Gastroesophageal sphincter (tissue), 4 donors: ENCODE measurements at regions not wholly inside any gene's neighbourhood (a gene's known extent, or its start where the extent isn't known, plus 50 kb on each side); places are given as distances from the start of the nearest gene placed in this dataset.

Experiments
- ATAC-seq: fragments of 150-250 bp; one replicate; pipeline ENCODE4 v1.9.1; 2016; ENCODE audit warnings: mild to moderate bottlenecking, moderate library complexity
- H3K27ac ChIP-seq, 4 donors: fragments of 200-600 bp; sonication (generic) in 3 of 4; 1 replicate in 3 of 4; 2 replicates in 1 of 4; pipeline ENCODE4 v1.5.1; 2016 to 2019
- H3K27me3 ChIP-seq: fragments of 200-600 bp; sonication (generic); one replicate; pipeline ENCODE4 v1.5.1; 2019
- H3K36me3 ChIP-seq, 2 donors: fragments of 200-600 bp; sonication (generic); one replicate each; pipeline ENCODE4 v1.5.1; 2019; ENCODE audit warnings: control low read depth in 1 of 2
- H3K4me1 ChIP-seq, 3 donors: fragments of 200-600 bp; sonication (generic); 1 replicate in 2 of 3; 2 replicates in 1 of 3; pipeline ENCODE4 v1.5.1; 2016 to 2019; ENCODE audit warnings: control low read depth in 2 of 3
- H3K4me3 ChIP-seq, 2 donors: fragments of 200-600 bp; sonication (generic); one replicate each; pipeline ENCODE4 v1.5.1; 2019; ENCODE audit warnings: mild to moderate bottlenecking in 1 of 2, moderate library complexity in 1 of 2
- H3K9me3 ChIP-seq, 3 donors: fragments of 200-600 bp; sonication (generic); one replicate each; pipeline ENCODE4 v1.5.1; 2017 to 2019; ENCODE audit warnings: control low read depth in 2 of 3
- CTCF ChIP-seq, 4 experiments: fragments of 200-600 bp in 2 of 4; fragments of 450-650 bp in 2 of 4; sonication (generic) in 1 of 4; IDR thresholded peaks; one replicate each; pipeline ENCODE4 v1.5.1; 2017 to 2019; ENCODE audit warnings: antibody characterized with exemption in 4 of 4, mild to moderate bottlenecking in 2 of 4, moderate library complexity in 2 of 4
- EP300 ChIP-seq: sonication (generic); formaldehyde crosslinking; IDR thresholded peaks from one replicate; pipeline ENCODE4 v1.6.1; 2017; ENCODE audit warnings: antibody characterized with exemption, mild to moderate bottlenecking
- POLR2A ChIP-seq, 2 donors: fragments of 450-650 bp; IDR thresholded peaks; one replicate each; pipeline ENCODE4 v1.6.1; 2017; ENCODE audit warnings: antibody characterized with exemption in 2 of 2, mild to moderate bottlenecking in 2 of 2, moderate library complexity in 1 of 2
- POLR2AphosphoS5 ChIP-seq: sonication (generic); formaldehyde crosslinking; IDR thresholded peaks from one replicate; pipeline ENCODE4 v1.6.1; 2017; ENCODE audit warnings: antibody characterized with exemption
- WGBS, 2 donors: methylation state at CpG; one replicate each; pipeline ENCODE4 v1.1.5; 2018; ENCODE audit warnings: low coverage in 1 of 2; 5-methylcytosine and 5-hydroxymethylcytosine counted together

DNA sequence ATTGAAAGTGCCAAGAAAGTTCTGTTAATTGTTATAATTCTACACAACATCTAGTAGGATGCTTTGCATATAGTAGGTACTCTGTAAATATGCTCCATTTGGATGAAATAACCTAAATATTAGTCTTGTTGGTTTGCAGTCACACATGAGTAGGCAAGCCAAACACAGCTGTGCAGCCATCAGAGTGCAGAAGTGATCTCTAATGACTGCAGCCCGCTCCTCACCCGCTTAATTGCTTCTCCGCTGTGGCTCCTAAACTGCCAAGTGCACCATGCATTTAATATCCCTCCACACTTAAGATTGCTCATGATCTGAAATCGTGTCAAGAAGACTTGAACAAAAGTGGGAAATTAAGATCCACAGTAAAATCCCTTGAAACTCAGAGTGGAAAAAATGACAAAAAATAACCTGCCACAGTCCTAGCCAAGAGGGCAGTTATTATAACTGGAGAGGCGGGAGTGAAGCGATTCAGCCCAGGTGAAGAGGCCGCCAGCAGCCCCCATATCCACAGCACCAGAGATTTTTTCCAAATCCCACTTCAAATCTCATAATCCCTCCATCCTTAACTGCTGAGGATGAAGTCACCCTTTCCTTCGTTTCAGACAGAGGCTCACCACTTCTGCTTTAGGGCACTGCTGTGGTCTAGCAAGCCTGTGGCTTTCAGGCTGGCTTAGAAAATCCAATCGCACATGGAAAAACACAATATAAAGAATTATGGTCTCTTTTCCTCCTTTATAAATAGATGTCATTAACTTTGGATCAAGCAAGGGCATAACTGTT, 69.5 kb downstream of the TMEM30B start:
- H3K4me3 ChIP-seq: no peak overlapping the region
- TF ChIP-seq CTCF (IDR thresholded peaks at IDR 0.05): no peak
- no peak for TF ChIP-seq POLR2A (IDR thresholded peaks at IDR 0.05)
- no peak for TF ChIP-seq EP300
- no peak for TF ChIP-seq POLR2AphosphoS5
- no peaks in the 10 kb centered on the region for H3K27me3 ChIP-seq
- no peak overlapping the region for H3K27ac ChIP-seq
- no peaks in the 10 kb centered on the region for H3K36me3 ChIP-seq
- no peaks in the 10 kb centered on the region for H3K4me1 ChIP-seq
- no peak for ATAC-seq
- H3K9me3 ChIP-seq: no peaks in the 10 kb centered on the region
- WGBS, 2 donors: 81 to 90% methylated on average over 9 of the region's 9 CpGs

DNA sequence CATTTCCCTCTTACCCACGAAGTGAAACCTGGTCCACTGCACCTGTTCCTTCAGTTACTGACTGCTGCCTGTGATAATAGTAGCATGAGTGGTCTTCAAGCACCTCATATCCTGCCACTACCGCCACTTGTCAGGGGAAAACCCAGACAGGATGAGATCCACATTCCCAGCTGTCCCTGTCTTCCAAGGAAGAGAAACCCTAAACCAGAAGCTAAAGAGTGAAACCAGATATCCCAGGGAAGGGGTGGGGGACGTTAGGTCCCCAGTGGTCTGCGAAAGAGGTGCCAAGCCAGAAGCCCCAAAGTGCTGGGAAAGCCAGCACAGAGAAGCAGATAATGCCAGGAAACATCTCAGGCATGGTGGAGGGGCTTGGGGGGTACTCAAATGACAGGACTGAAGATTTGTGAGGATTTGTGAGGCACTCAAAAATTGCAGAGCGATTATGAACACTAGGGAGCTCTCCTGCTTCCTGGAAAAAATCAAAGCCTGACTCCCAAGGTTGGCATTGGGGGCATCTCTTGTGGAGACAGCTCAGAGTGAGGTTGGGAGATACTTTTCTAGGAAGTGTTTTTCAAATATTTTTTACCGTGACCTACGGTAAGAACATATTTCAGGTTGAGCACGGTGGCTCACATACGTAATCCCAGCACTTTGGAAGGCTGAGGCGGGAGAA, 77.9 kb downstream of the TMEM30B start:
- no peak for ATAC-seq
- Histone ChIP-seq H3K4me1 (no peaks in the 10 kb centered on the region), H3K27me3 (peaks cover 17% of the 10 kb centered on the region), H3K36me3 (no peaks in the 10 kb centered on the region), H3K9me3 (no peaks in the 10 kb centered on the region), H3K27ac (no peak overlapping the region), H3K4me3 (no peak overlapping the region)
- no peak for TF ChIP-seq POLR2A (IDR thresholded peaks at IDR 0.05)
- TF ChIP-seq POLR2AphosphoS5: no peak
- no peak for TF ChIP-seq CTCF (IDR thresholded peaks at IDR 0.05)
- TF ChIP-seq EP300: no peak
- 68% methylated on average over 7 to 9 of the region's 10 CpGs for WGBS, 2 donors

DNA sequence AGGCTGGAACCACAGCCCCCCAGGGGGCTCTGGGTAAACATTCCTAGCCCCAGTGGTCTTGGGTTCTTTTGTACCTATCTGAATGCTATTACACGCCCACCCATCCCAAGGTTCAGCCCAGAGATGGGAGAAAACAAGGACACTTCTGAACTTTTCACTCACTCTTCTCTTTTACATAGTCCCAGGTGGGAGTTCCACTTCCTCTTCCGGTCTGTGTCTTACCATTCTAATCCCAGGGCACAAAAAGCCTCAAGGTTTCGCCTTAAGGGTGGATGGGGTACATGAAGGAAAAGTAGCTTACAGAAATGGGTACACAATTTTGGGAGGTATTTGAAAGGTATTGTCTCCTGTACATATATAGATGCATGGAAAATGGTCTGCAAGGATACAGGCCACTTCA, 79.0 kb downstream of the TMEM30B start:
- no peak overlapping the region for H3K27ac ChIP-seq
- H3K9me3 ChIP-seq: no peaks in the 10 kb centered on the region
- TF ChIP-seq POLR2A (IDR thresholded peaks at IDR 0.05) (no peak), EP300 (no peak), CTCF (IDR thresholded peaks at IDR 0.05) (no peak), POLR2AphosphoS5 (no peak)
- H3K4me1 ChIP-seq: no peaks in the 10 kb centered on the region
- 67 to 80% methylated on average over 1 to 3 of the region's 3 CpGs for WGBS, 2 donors
- H3K27me3 ChIP-seq: peaks cover 17% of the 10 kb centered on the region
- no peak overlapping the region for H3K4me3 ChIP-seq
- ATAC-seq: no peak
- no peaks in the 10 kb centered on the region for H3K36me3 ChIP-seq

GRCh38 chr14:61201171-61201570, 80.0 kb downstream of the TMEM30B start:
- no peaks in the 10 kb centered on the region for H3K9me3 ChIP-seq
- ATAC-seq: no peak
- WGBS, 2 donors: 49 to 68% methylated on average over 3 of the region's 3 CpGs
- no peak overlapping the region for H3K27ac ChIP-seq
- H3K4me1 ChIP-seq: no peaks in the 10 kb centered on the region
- no peaks in the 10 kb centered on the region for H3K36me3 ChIP-seq
- H3K4me3 ChIP-seq: no peak overlapping the region
- H3K27me3 ChIP-seq: peaks cover 17% of the 10 kb centered on the region
- TF ChIP-seq CTCF (IDR thresholded peaks at IDR 0.05) (no peak), POLR2A (IDR thresholded peaks at IDR 0.05) (no peak)

DNA sequence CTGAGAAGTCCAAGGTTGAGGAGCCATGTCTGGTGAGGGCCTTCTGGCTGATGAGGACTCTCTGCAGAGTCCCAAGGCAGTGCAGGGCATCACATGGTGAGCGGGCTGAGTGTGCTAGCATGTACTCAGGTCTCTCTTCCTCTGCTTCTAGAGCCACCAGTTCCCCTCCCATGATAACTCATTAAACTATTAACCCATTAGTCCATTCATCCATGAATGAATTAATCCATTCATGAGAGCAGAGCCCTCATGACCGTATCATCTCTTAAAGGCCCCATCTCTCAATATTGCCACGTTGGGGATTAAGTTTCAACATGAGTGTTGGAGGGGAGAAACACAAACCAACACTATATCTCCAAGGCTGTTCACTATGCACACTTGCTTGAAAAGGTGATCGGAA, 83.7 kb downstream of the TMEM30B start:
- no peak for TF ChIP-seq EP300
- TF ChIP-seq POLR2AphosphoS5: no peak
- TF ChIP-seq POLR2A (IDR thresholded peaks at IDR 0.05): no peak
- TF ChIP-seq CTCF (IDR thresholded peaks at IDR 0.05): no peak
- Histone ChIP-seq H3K4me1 (no peaks in the 10 kb centered on the region), H3K27ac (no peak overlapping the region), H3K4me3 (no peak overlapping the region), H3K27me3 (peaks cover 8% of the 10 kb centered on the region), H3K36me3 (no peaks in the 10 kb centered on the region), H3K9me3 (no peaks in the 10 kb centered on the region)
- 33 to 79% methylated on average over 2 to 3 of the region's 4 CpGs for WGBS, 2 donors
- no peak for ATAC-seq
